Breast epithelium (tissue), 4 donors: ENCODE measurements at regions not wholly inside any gene's neighbourhood (a gene's known extent, or its start where the extent isn't known, plus 50 kb on each side); places are given as distances from the start of the nearest gene placed in this dataset.

ENCODE experiments used
- DNase-seq, 2 donors: peaks; one replicate each; pipeline ENCODE4 v3.0.0-alpha.2; 2019; ENCODE audit warnings: low spot score in 2 of 2
- H3K27ac ChIP-seq, 2 donors: fragments of 200-600 bp; sonication (generic) in 1 of 2; one replicate each; pipeline ENCODE4 v1.5.1; 2016 to 2019; ENCODE audit warnings: mild to moderate bottlenecking in 1 of 2
- H3K27me3 ChIP-seq, 2 donors: fragments of 200-600 bp; sonication (generic) in 1 of 2; one replicate each; pipeline versions ENCODE4 v1.5.1 to v1.6.0; 2017 to 2019; ENCODE audit warnings: control low read depth in 1 of 2, mild to moderate bottlenecking in 1 of 2
- H3K36me3 ChIP-seq: fragments of 200-600 bp; one replicate; pipeline ENCODE4 v1.5.1; 2019
- H3K4me1 ChIP-seq, 2 donors: fragments of 200-600 bp; sonication (generic); one replicate each; pipeline ENCODE4 v1.5.1; 2016 to 2019; ENCODE audit warnings: control low read depth in 1 of 2
- H3K4me3 ChIP-seq, 3 donors: fragments of 200-600 bp; sonication (generic); 1 replicate in 2 of 3; 2 replicates in 1 of 3; pipeline ENCODE4 v1.5.1; 2016 to 2019; ENCODE audit warnings: mild to moderate bottlenecking in 3 of 3, moderate library complexity in 2 of 3
- H3K9me3 ChIP-seq, 2 donors: fragments of 200-600 bp; sonication (generic) in 1 of 2; one replicate each; pipeline ENCODE4 v1.5.1; 2016 to 2019; ENCODE audit warnings: control low read depth in 1 of 2
- CTCF ChIP-seq, 3 donors: fragments of 450-650 bp; IDR thresholded peaks; one replicate each; pipeline ENCODE4 v1.5.1; 2016 to 2017; ENCODE audit warnings: antibody characterized with exemption in 3 of 3, mild to moderate bottlenecking in 3 of 3, moderate library complexity in 3 of 3
- POLR2A ChIP-seq: fragments of 450-650 bp; IDR thresholded peaks from one replicate; pipeline ENCODE4 v1.6.1; 2016; ENCODE audit warnings: antibody characterized with exemption, mild to moderate bottlenecking, moderate library complexity
- POLR2AphosphoS5 ChIP-seq, 3 donors: sonication (generic); formaldehyde crosslinking; IDR thresholded peaks; one replicate each; pipeline ENCODE4 v1.6.1; 2017; ENCODE audit warnings: antibody characterized with exemption in 3 of 3
- intact Hi-C: fragments of 100-400 bp; cut with DNase I; formaldehyde crosslinking; loops from one replicate; pipeline ENCODE4 v1.15.1; 2023; ENCODE audit warnings: low total_unique reads

- Histone ChIP-seq H3K9me3 (peaks cover 21 to 32% of the 10 kb centered on the region in 2 donors), H3K4me3 (no peak overlapping the region), H3K36me3 (no peaks in the 10 kb centered on the region), H3K27me3 (no peaks in the 10 kb centered on the region), H3K4me1 (no peaks in the 10 kb centered on the region), H3K27ac (no peak overlapping the region)
- intact Hi-C loops = no loop called here
- no peak for TF ChIP-seq POLR2AphosphoS5 (IDR thresholded peaks at IDR 0.05)
- no peak for TF ChIP-seq CTCF (IDR thresholded peaks at IDR 0.05)
- TF ChIP-seq POLR2A = no peak
- no peak for DNase-seq
These were observed 256.9 kb downstream of the GPATCH2 start for GRCh38 chr1:217373761-217374701.

- H3K9me3 ChIP-seq = peaks cover 17 to 18% of the 10 kb centered on the region in 2 donors
- no peaks in the 10 kb centered on the region for H3K4me1 ChIP-seq
- intact Hi-C loops = no loop called here
- no peaks in the 10 kb centered on the region for H3K36me3 ChIP-seq
- H3K4me3 ChIP-seq = no peak overlapping the region
- H3K27me3 ChIP-seq = no peaks in the 10 kb centered on the region
- TF ChIP-seq POLR2A = no peak
- no peak for TF ChIP-seq CTCF (IDR thresholded peaks at IDR 0.05)
- no peak for TF ChIP-seq POLR2AphosphoS5 (IDR thresholded peaks at IDR 0.05)
- no peak for DNase-seq
- no peak overlapping the region for H3K27ac ChIP-seq
These were observed 258.6 kb downstream of the GPATCH2 start for GRCh38 chr1:217372049-217372970.

GRCh38 chr1:217370757-217371156, 260.1 kb downstream of the GPATCH2 start:
- Histone ChIP-seq H3K4me1 (no peaks in the 10 kb centered on the region), H3K27me3 (no peaks in the 10 kb centered on the region), H3K4me3 (no peak overlapping the region), H3K36me3 (no peaks in the 10 kb centered on the region), H3K27ac (no peak overlapping the region), H3K9me3 (peaks cover 14 to 18% of the 10 kb centered on the region in 2 donors)
- DNase-seq = no peak
- intact Hi-C loops = no loop called here
- no peak for TF ChIP-seq POLR2AphosphoS5 (IDR thresholded peaks at IDR 0.05)
- no peak for TF ChIP-seq POLR2A
- TF ChIP-seq CTCF (IDR thresholded peaks at IDR 0.05) = no peak

GRCh38 chr1:217369996-217370551, 260.8 kb downstream of the GPATCH2 start:
- no peaks in the 10 kb centered on the region for H3K36me3 ChIP-seq
- H3K4me1 ChIP-seq = no peaks in the 10 kb centered on the region
- no peaks in the 10 kb centered on the region for H3K27me3 ChIP-seq
- no peak overlapping the region for H3K4me3 ChIP-seq
- peaks cover 14 to 18% of the 10 kb centered on the region in 2 donors for H3K9me3 ChIP-seq
- no peak for TF ChIP-seq POLR2A
- TF ChIP-seq POLR2AphosphoS5 (IDR thresholded peaks at IDR 0.05) = no peak
- no peak for TF ChIP-seq CTCF (IDR thresholded peaks at IDR 0.05)
- intact Hi-C loops = no loop called here
- DNase-seq = no peak
- H3K27ac ChIP-seq = no peak overlapping the region
